PC-9 (cell line): ENCODE measurements at regions not wholly inside any gene's neighbourhood (a gene's known extent, or its start where the extent isn't known, plus 50 kb on each side); places are given as distances from the start of the nearest gene placed in this dataset.

Experiments
- BruUV-seq: library from RNA; stranded (reverse); fragments of 400-500 nt; replicated peaks from 2 replicates; lab custom pipeline; 2021; lab: Mats Ljungman, UMichigan
- CTCF ChIA-PET: fragments of 300-600 bp; sonication (Branson Sonifier 250); formaldehyde crosslinking; loops from one replicate; lab custom pipeline; 2022; ENCODE audit warnings: antibody characterized with exemption; lab: Charles Lee
- POLR2A ChIA-PET: fragments of 300-600 bp; sonication (Branson Sonifier 250); formaldehyde crosslinking; loops from one replicate; lab custom pipeline; 2022; ENCODE audit warnings: antibody characterized with exemption; ENCODE audit not compliant: unreplicated experiment; lab: Charles Lee
- DNase-seq, 2 experiments: peaks; one replicate each; pipeline versions ENCODE4 v3.0.0 to v3.0.0-alpha.2; 2015 to 2022; ENCODE audit warnings: mixed read lengths in 1 of 2
- H2AFZ ChIP-seq: fragments of 200-600 bp; sonication (generic); 2 replicates; pipeline ENCODE4 v1.8.1; 2017; ENCODE audit warnings: antibody characterized with exemption
- H3F3A ChIP-seq: fragments of 200-600 bp; sonication (generic); 2 replicates; pipeline ENCODE4 v1.8.1; 2017; ENCODE audit warnings: antibody characterized with exemption, mild to moderate bottlenecking, low read depth; ENCODE audit not compliant: insufficient read depth
- H3K27ac ChIP-seq: fragments of 200-600 bp; sonication (generic); 2 replicates; pipeline ENCODE4 v1.6.1; 2016; ENCODE audit warnings: mixed run types
- H3K27me3 ChIP-seq: fragments of 200-600 bp; sonication (generic); 2 replicates; pipeline ENCODE4 v1.6.1; 2016; ENCODE audit warnings: low read depth, mixed run types; ENCODE audit not compliant: insufficient read depth
- H3K36me3 ChIP-seq: fragments of 200-600 bp; sonication (generic); 2 replicates; pipeline ENCODE4 v1.6.1; 2016; ENCODE audit warnings: low read depth, mixed run types
- H3K4me1 ChIP-seq: fragments of 200-600 bp; sonication (generic); replicated peaks from 2 replicates; pipeline ENCODE4 v1.6.1; 2016; ENCODE audit warnings: mixed run types; ENCODE audit not compliant: insufficient read depth
- H3K4me2 ChIP-seq: fragments of 200-600 bp; sonication (generic); 2 replicates; pipeline ENCODE4 v1.6.1; 2017; ENCODE audit warnings: mixed run types
- H3K4me3 ChIP-seq: fragments of 200-600 bp; sonication (generic); 2 replicates; pipeline ENCODE4 v1.6.1; 2016; ENCODE audit warnings: mixed run types
- H3K79me2 ChIP-seq: fragments of 200-600 bp; sonication (generic); 2 replicates; pipeline ENCODE4 v1.6.1; 2017; ENCODE audit warnings: low read depth, mixed run types
- H3K9me2 ChIP-seq: fragments of 200-600 bp; sonication (generic); 2 replicates; pipeline ENCODE4 v1.8.1; 2017; ENCODE audit warnings: mild to moderate bottlenecking; ENCODE audit not compliant: insufficient read depth
- H3K9me3 ChIP-seq: fragments of 200-600 bp; sonication (generic); 2 replicates; pipeline ENCODE4 v1.8.1; 2016; ENCODE audit warnings: low read depth; ENCODE audit not compliant: insufficient read depth
- H4K20me1 ChIP-seq: fragments of 200-600 bp; sonication (generic); 2 replicates; pipeline ENCODE4 v1.8.1; 2017; ENCODE audit not compliant: insufficient read depth
- CTCF ChIP-seq: fragments of 200-600 bp; sonication (generic); conservative IDR thresholded peaks from 2 replicates; pipeline ENCODE4 v1.6.1; 2017; ENCODE audit warnings: mixed run types, antibody characterized with exemption, mild to moderate bottlenecking, moderate library complexity
- EZH2 ChIP-seq: fragments of 200-600 bp; sonication (generic); IDR thresholded peaks from 2 replicates; pipeline ENCODE4 v1.8.0; 2017; ENCODE audit warnings: antibody characterized with exemption, low read depth
- intact Hi-C: fragments of 100-400 bp; cut with micrococcal nuclease; formaldehyde crosslinking; loops from one replicate; pipeline ENCODE4 v1.10.0; 2022; ENCODE audit not compliant: unreplicated experiment

- Histone ChIP-seq H3K4me1 (no peaks in the 10 kb centered on the region), H3F3A (no peaks in the 10 kb centered on the region), H3K4me3 (no peak overlapping the region), H3K79me2 (no peaks in the 10 kb centered on the region), H3K27ac (no peak overlapping the region), H2AFZ (no peak overlapping the region), H3K27me3 (peaks cover 95% of the 10 kb centered on the region), H3K9me3 (no peaks in the 10 kb centered on the region), H3K9me2 (no peaks in the 10 kb centered on the region), H3K4me2 (no peak overlapping the region), H3K36me3 (no peaks in the 10 kb centered on the region), H4K20me1 (no peaks in the 10 kb centered on the region)
- CTCF ChIA-PET: no interaction called here
- POLR2A ChIA-PET: no interaction called here
- TF ChIP-seq CTCF (no peak), EZH2 (no peak)
- intact Hi-C loops: no loop called here
- BruUV-seq: no TSS peak
- DNase-seq: no peak
Measured at GRCh38 chr6:168371618-168371980, 52.0 kb upstream of the DACT2 start.

- ChIA-PET CTCF (no interaction called here), POLR2A (no interaction called here)
- intact Hi-C loops: no loop called here
- DNase-seq: no peak
- Histone ChIP-seq H3K27me3 (peaks cover 95% of the 10 kb centered on the region), H2AFZ (no peak overlapping the region), H3F3A (no peaks in the 10 kb centered on the region), H3K4me1 (no peaks in the 10 kb centered on the region), H3K9me3 (no peaks in the 10 kb centered on the region), H3K4me3 (no peak overlapping the region), H3K36me3 (no peaks in the 10 kb centered on the region), H3K27ac (no peak overlapping the region), H3K4me2 (no peak overlapping the region), H4K20me1 (no peaks in the 10 kb centered on the region), H3K9me2 (no peaks in the 10 kb centered on the region), H3K79me2 (no peaks in the 10 kb centered on the region)
- BruUV-seq: no TSS peak
- no peak for TF ChIP-seq EZH2
Measured at GRCh38 chr6:168371981-168372711, 52.6 kb upstream of the DACT2 start.

- H4K20me1 ChIP-seq: no peaks in the 10 kb centered on the region
- POLR2A ChIA-PET: no interaction called here
- DNase-seq: no peak
- BruUV-seq: no TSS peak
- CTCF ChIA-PET: no interaction called here
- intact Hi-C loops: no loop called here
- peaks cover 95% of the 10 kb centered on the region for H3K27me3 ChIP-seq
- H3K27ac ChIP-seq: no peak overlapping the region
- H3K79me2 ChIP-seq: no peaks in the 10 kb centered on the region
- no peak overlapping the region for H3K4me3 ChIP-seq
- no peaks in the 10 kb centered on the region for H3K4me1 ChIP-seq
- no peaks in the 10 kb centered on the region for H3F3A ChIP-seq
- H3K36me3 ChIP-seq: no peaks in the 10 kb centered on the region
- TF ChIP-seq EZH2: no peak
- no peaks in the 10 kb centered on the region for H3K9me3 ChIP-seq
- no peak overlapping the region for H2AFZ ChIP-seq
- H3K9me2 ChIP-seq: no peaks in the 10 kb centered on the region
- H3K4me2 ChIP-seq: no peak overlapping the region
Measured at GRCh38 chr6:168372889-168373288, 53.3 kb upstream of the DACT2 start.

GRCh38 chr6:168373389-168373788 is 53.8 kb upstream of the DACT2 start:
- Histone ChIP-seq H3K9me3 (no peaks in the 10 kb centered on the region), H3K4me3 (no peak overlapping the region), H3K4me2 (no peak overlapping the region), H3K36me3 (no peaks in the 10 kb centered on the region), H4K20me1 (no peaks in the 10 kb centered on the region), H3K27me3 (peaks cover 93% of the 10 kb centered on the region), H3K9me2 (no peaks in the 10 kb centered on the region), H3K79me2 (no peaks in the 10 kb centered on the region), H3K27ac (no peak overlapping the region), H2AFZ (no peak overlapping the region), H3F3A (no peaks in the 10 kb centered on the region), H3K4me1 (no peaks in the 10 kb centered on the region)
- POLR2A ChIA-PET: no interaction called here
- CTCF ChIA-PET: no interaction called here
- TF ChIP-seq EZH2 (no peak), CTCF (no peak)
- no peak for DNase-seq
- no TSS peak for BruUV-seq
- intact Hi-C loops: no loop called here
